PC-9 (cell line): ENCODE measurements at regions not wholly inside any gene's neighbourhood (a gene's known extent, or its start where the extent isn't known, plus 50 kb on each side); places are given as distances from the start of the nearest gene placed in this dataset.
"Not testable (repeated sequence)": the region's sequence is repeated elsewhere in the genome, so short reads cannot be mapped to it uniquely, and the experiment has no call there.

ENCODE experiments used
- BruUV-seq: library from RNA; stranded (reverse); fragments of 400-500 nt; replicated peaks from 2 replicates; lab custom pipeline; 2021; lab: Mats Ljungman, UMichigan
- CTCF ChIA-PET: fragments of 300-600 bp; sonication (Branson Sonifier 250); formaldehyde crosslinking; loops from one replicate; lab custom pipeline; 2022; ENCODE audit warnings: antibody characterized with exemption; lab: Charles Lee
- POLR2A ChIA-PET: fragments of 300-600 bp; sonication (Branson Sonifier 250); formaldehyde crosslinking; loops from one replicate; lab custom pipeline; 2022; ENCODE audit warnings: antibody characterized with exemption; ENCODE audit not compliant: unreplicated experiment; lab: Charles Lee
- DNase-seq, 2 experiments: peaks; one replicate each; pipeline versions ENCODE4 v3.0.0 to v3.0.0-alpha.2; 2015 to 2022; ENCODE audit warnings: mixed read lengths in 1 of 2
- H2AFZ ChIP-seq: fragments of 200-600 bp; sonication (generic); 2 replicates; pipeline ENCODE4 v1.8.1; 2017; ENCODE audit warnings: antibody characterized with exemption
- H3F3A ChIP-seq: fragments of 200-600 bp; sonication (generic); 2 replicates; pipeline ENCODE4 v1.8.1; 2017; ENCODE audit warnings: antibody characterized with exemption, mild to moderate bottlenecking, low read depth; ENCODE audit not compliant: insufficient read depth
- H3K27ac ChIP-seq: fragments of 200-600 bp; sonication (generic); 2 replicates; pipeline ENCODE4 v1.6.1; 2016; ENCODE audit warnings: mixed run types
- H3K27me3 ChIP-seq: fragments of 200-600 bp; sonication (generic); 2 replicates; pipeline ENCODE4 v1.6.1; 2016; ENCODE audit warnings: low read depth, mixed run types; ENCODE audit not compliant: insufficient read depth
- H3K36me3 ChIP-seq: fragments of 200-600 bp; sonication (generic); 2 replicates; pipeline ENCODE4 v1.6.1; 2016; ENCODE audit warnings: low read depth, mixed run types
- H3K4me1 ChIP-seq: fragments of 200-600 bp; sonication (generic); replicated peaks from 2 replicates; pipeline ENCODE4 v1.6.1; 2016; ENCODE audit warnings: mixed run types; ENCODE audit not compliant: insufficient read depth
- H3K4me2 ChIP-seq: fragments of 200-600 bp; sonication (generic); 2 replicates; pipeline ENCODE4 v1.6.1; 2017; ENCODE audit warnings: mixed run types
- H3K4me3 ChIP-seq: fragments of 200-600 bp; sonication (generic); 2 replicates; pipeline ENCODE4 v1.6.1; 2016; ENCODE audit warnings: mixed run types
- H3K79me2 ChIP-seq: fragments of 200-600 bp; sonication (generic); 2 replicates; pipeline ENCODE4 v1.6.1; 2017; ENCODE audit warnings: low read depth, mixed run types
- H3K9me2 ChIP-seq: fragments of 200-600 bp; sonication (generic); 2 replicates; pipeline ENCODE4 v1.8.1; 2017; ENCODE audit warnings: mild to moderate bottlenecking; ENCODE audit not compliant: insufficient read depth
- H3K9me3 ChIP-seq: fragments of 200-600 bp; sonication (generic); 2 replicates; pipeline ENCODE4 v1.8.1; 2016; ENCODE audit warnings: low read depth; ENCODE audit not compliant: insufficient read depth
- H4K20me1 ChIP-seq: fragments of 200-600 bp; sonication (generic); 2 replicates; pipeline ENCODE4 v1.8.1; 2017; ENCODE audit not compliant: insufficient read depth
- EZH2 ChIP-seq: fragments of 200-600 bp; sonication (generic); IDR thresholded peaks from 2 replicates; pipeline ENCODE4 v1.8.0; 2017; ENCODE audit warnings: antibody characterized with exemption, low read depth
- intact Hi-C: fragments of 100-400 bp; cut with micrococcal nuclease; formaldehyde crosslinking; loops from one replicate; pipeline ENCODE4 v1.10.0; 2022; ENCODE audit not compliant: unreplicated experiment
- TF ChIP-seq, protein P1 (sequence below): fragments of 200-600 bp; sonication (generic); conservative IDR thresholded peaks from 2 replicates; pipeline ENCODE4 v1.6.1; 2017; ENCODE audit warnings: mixed run types, antibody characterized with exemption, mild to moderate bottlenecking, moderate library complexity

DNA sequence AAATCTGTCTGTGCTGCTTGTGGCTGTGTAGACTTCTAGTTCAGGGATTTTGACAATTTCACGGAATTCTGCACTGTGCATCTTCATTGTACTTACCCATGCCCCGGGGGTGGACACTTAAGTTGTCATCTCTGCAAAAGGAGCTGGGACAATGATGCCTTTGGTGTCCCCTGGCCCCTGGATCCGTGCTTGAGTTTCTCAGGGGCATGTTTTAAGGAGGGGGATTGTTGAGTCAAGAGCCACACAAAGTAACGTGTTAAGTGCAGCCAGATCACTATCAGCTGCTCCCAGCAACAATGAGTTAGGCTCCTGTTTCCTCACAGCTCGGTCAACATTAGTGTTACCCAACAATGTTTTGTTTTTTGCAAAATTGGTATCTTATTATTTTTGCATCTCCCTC, 305.0 kb upstream of the DIO3 start:
- ChIA-PET CTCF (no interaction called here), POLR2A (no interaction called here)
- no peak for DNase-seq
- no peaks in the 10 kb centered on the region for H3F3A ChIP-seq
- H3K9me3 ChIP-seq, result no peaks in the 10 kb centered on the region
- no peak for TF ChIP-seq EZH2
- TF ChIP-seq, protein P1, sequence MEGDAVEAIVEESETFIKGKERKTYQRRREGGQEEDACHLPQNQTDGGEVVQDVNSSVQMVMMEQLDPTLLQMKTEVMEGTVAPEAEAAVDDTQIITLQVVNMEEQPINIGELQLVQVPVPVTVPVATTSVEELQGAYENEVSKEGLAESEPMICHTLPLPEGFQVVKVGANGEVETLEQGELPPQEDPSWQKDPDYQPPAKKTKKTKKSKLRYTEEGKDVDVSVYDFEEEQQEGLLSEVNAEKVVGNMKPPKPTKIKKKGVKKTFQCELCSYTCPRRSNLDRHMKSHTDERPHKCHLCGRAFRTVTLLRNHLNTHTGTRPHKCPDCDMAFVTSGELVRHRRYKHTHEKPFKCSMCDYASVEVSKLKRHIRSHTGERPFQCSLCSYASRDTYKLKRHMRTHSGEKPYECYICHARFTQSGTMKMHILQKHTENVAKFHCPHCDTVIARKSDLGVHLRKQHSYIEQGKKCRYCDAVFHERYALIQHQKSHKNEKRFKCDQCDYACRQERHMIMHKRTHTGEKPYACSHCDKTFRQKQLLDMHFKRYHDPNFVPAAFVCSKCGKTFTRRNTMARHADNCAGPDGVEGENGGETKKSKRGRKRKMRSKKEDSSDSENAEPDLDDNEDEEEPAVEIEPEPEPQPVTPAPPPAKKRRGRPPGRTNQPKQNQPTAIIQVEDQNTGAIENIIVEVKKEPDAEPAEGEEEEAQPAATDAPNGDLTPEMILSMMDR, result no peak
- no peaks in the 10 kb centered on the region for H3K36me3 ChIP-seq
- intact Hi-C loops, result no loop called here
- H3K4me3 ChIP-seq, result no peak overlapping the region
- BruUV-seq, result no TSS peak
- no peak overlapping the region for H2AFZ ChIP-seq
- H3K4me1 ChIP-seq, result no peaks in the 10 kb centered on the region
- no peak overlapping the region for H3K4me2 ChIP-seq
- no peaks in the 10 kb centered on the region for H3K27me3 ChIP-seq
- no peak overlapping the region for H3K27ac ChIP-seq
- no peaks in the 10 kb centered on the region for H4K20me1 ChIP-seq
- H3K9me2 ChIP-seq, result no peaks in the 10 kb centered on the region
- H3K79me2 ChIP-seq, result no peaks in the 10 kb centered on the region

GRCh38 chr14:101257551-101257950, 303.7 kb upstream of the DIO3 start:
- Histone ChIP-seq H3K79me2 (no peaks in the 10 kb centered on the region), H3K4me2 (no peak overlapping the region), H2AFZ (no peak overlapping the region), H3K9me2 (no peaks in the 10 kb centered on the region), H3K36me3 (no peaks in the 10 kb centered on the region), H3K27me3 (no peaks in the 10 kb centered on the region), H3K27ac (no peak overlapping the region), H3K4me1 (no peaks in the 10 kb centered on the region), H4K20me1 (no peaks in the 10 kb centered on the region), H3K4me3 (no peak overlapping the region), H3F3A (no peaks in the 10 kb centered on the region), H3K9me3 (no peaks in the 10 kb centered on the region)
- ChIA-PET CTCF (no interaction called here), POLR2A (no interaction called here)
- intact Hi-C loops, result no loop called here
- TF ChIP-seq EZH2, result no peak
- TF ChIP-seq, protein P1, result no peak
- no TSS peak for BruUV-seq
- DNase-seq, result no peak

DNA sequence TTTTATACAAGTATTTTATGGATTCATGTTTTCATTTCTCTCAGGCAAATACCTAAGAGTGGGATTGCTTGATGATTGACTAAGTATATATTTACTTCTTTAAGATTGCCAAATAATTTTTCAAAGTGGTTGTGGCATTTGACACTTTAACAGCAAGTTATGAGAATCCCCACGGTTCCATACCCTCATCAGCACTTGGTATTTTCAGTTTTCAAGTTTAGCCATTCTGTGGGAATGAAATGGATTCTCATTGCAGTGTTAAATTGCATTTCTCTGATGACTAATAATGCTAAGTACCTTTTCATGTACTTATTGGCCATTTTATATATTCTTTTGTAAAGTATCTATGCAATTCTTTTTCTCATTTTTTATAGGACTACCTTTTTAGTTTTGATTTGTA, 301.5 kb upstream of the DIO3 start:
- no peaks in the 10 kb centered on the region for H3K9me3 ChIP-seq
- H3K4me2 ChIP-seq, result no peak overlapping the region
- ChIA-PET POLR2A (no interaction called here), CTCF (no interaction called here)
- DNase-seq, result no peak
- no TSS peak for BruUV-seq
- no peaks in the 10 kb centered on the region for H3K9me2 ChIP-seq
- H3K36me3 ChIP-seq, result no peaks in the 10 kb centered on the region
- TF ChIP-seq, protein P1, result no peak
- no peak for TF ChIP-seq EZH2
- H3K27me3 ChIP-seq, result no peaks in the 10 kb centered on the region
- no peaks in the 10 kb centered on the region for H3F3A ChIP-seq
- no peaks in the 10 kb centered on the region for H3K79me2 ChIP-seq
- no peaks in the 10 kb centered on the region for H3K4me1 ChIP-seq
- H3K27ac ChIP-seq, result no peak overlapping the region
- H4K20me1 ChIP-seq, result no peaks in the 10 kb centered on the region
- H3K4me3 ChIP-seq, result no peak overlapping the region
- intact Hi-C loops, result no loop called here
- H2AFZ ChIP-seq, result no peak overlapping the region

DNA sequence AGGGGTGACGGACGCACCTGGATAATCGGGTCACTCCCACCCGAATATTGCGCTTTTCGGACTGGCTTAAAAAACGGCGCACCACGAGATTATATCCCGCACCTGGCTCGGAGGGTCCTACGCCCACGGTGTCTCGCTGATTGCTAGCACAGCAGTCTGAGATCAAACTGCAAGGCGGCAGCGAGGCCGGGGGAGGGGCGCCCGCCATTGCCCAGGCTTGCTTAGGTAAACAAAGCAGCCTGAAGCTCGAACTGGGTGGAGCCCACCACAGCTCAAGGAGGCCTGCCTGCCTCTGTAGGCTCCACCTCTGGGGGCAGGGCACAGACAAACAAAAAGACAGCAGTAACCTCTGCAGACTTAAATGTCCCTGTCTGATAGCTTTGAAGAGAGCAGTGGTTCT, 294.9 kb upstream of the DIO3 start:
- H4K20me1 ChIP-seq, H3K36me3 ChIP-seq, H3K9me2 ChIP-seq, DNase-seq, H3K27me3 ChIP-seq, intact Hi-C loops, H3K79me2 ChIP-seq, H3K9me3 ChIP-seq, BruUV-seq, CTCF ChIA-PET, H3F3A ChIP-seq, POLR2A ChIA-PET, H3K4me1 ChIP-seq: not testable (repeated sequence)
- Histone ChIP-seq H3K4me3 (peak overlapping the region; percentile 51; the same call in 1 of the 2 replicates), H2AFZ (0 out of 2 replicates have a peak overlapping the region, but pooled peaks have one; percentile 66), H3K27ac (0 out of 2 replicates have a peak overlapping the region, but pooled peaks have one; percentile 19), H3K4me2 (peak overlapping the region; percentile 78)
